HL-60 (cell line): ENCODE measurements at regions not wholly inside any gene's neighbourhood (a gene's known extent, or its start where the extent isn't known, plus 50 kb on each side); places are given as distances from the start of the nearest gene placed in this dataset.

Source experiments
- DNase-seq, 2 experiments: peaks; one replicate each; pipeline ENCODE4 v3.0.0-alpha.2; 2010 to 2020; ENCODE audit warnings: low read depth in 1 of 2, low spot score in 1 of 2
- H3K27ac ChIP-seq: fragments of 250-450 bp; sonication (Bioruptor Pico); replicated peaks from 2 replicates; pipeline ENCODE4 v1.5.1; 2020; ENCODE audit warnings: mild to moderate bottlenecking, moderate library complexity
- H3K27me3 ChIP-seq: fragments of 250-450 bp; sonication (Bioruptor Pico); 2 replicates; pipeline ENCODE4 v1.5.1; 2021; ENCODE audit warnings: mild to moderate bottlenecking, moderate library complexity; ENCODE audit not compliant: insufficient read depth, poor library complexity, severe bottlenecking
- H3K4me3 ChIP-seq: replicated peaks from 2 replicates; pipeline ENCODE4 v1.5.1; 2011; ENCODE audit warnings: mild to moderate bottlenecking, control low read depth, low read length; ENCODE audit not compliant: insufficient read depth
- CTCF ChIP-seq: IDR thresholded peaks from one replicate; pipeline ENCODE4 v1.5.1; 2011; ENCODE audit warnings: low read length, control low read depth, inconsistent platforms; ENCODE audit not compliant: insufficient read depth
- GABPA ChIP-seq: IDR thresholded peaks from 2 replicates; pipeline ENCODE4 v1.6.1; 2012; ENCODE audit warnings: low read depth
- POLR2AphosphoS5 ChIP-seq: IDR thresholded peaks from 2 replicates; pipeline ENCODE4 v1.6.1; 2012; ENCODE audit warnings: low read depth
- REST ChIP-seq: IDR thresholded peaks from 2 replicates; pipeline ENCODE4 v1.6.1; 2012; ENCODE audit warnings: low read depth; ENCODE audit not compliant: insufficient replicate concordance
- SPI1 ChIP-seq: IDR thresholded peaks from 2 replicates; pipeline ENCODE4 v1.6.1; 2012; ENCODE audit warnings: low read depth, mild to moderate bottlenecking, borderline replicate concordance

- H3K27me3 ChIP-seq = no peaks in the 10 kb centered on the region
- TF ChIP-seq GABPA (no peak), SPI1 (no peak), REST (no peak)
These were observed 223.2 kb upstream of the GSE1 start for GRCh38 chr16:85389679-85390470.

GRCh38 chr16:85390511-85391174 is 222.5 kb upstream of the GSE1 start:
- no peak for TF ChIP-seq POLR2AphosphoS5
- no peak for TF ChIP-seq CTCF
- no peak for TF ChIP-seq GABPA
- TF ChIP-seq REST = no peak
- TF ChIP-seq SPI1 = no peak
- Histone ChIP-seq H3K4me3 (no peak overlapping the region), H3K27ac (no peak overlapping the region), H3K27me3 (peaks cover 2% of the 10 kb centered on the region)
- no peak for DNase-seq

More at GRCh38 chr16:85389679-85390470, 223.2 kb upstream of the GSE1 start:
- no peak for DNase-seq
- Histone ChIP-seq H3K27ac (no peak overlapping the region), H3K4me3 (no peak overlapping the region)

DNA sequence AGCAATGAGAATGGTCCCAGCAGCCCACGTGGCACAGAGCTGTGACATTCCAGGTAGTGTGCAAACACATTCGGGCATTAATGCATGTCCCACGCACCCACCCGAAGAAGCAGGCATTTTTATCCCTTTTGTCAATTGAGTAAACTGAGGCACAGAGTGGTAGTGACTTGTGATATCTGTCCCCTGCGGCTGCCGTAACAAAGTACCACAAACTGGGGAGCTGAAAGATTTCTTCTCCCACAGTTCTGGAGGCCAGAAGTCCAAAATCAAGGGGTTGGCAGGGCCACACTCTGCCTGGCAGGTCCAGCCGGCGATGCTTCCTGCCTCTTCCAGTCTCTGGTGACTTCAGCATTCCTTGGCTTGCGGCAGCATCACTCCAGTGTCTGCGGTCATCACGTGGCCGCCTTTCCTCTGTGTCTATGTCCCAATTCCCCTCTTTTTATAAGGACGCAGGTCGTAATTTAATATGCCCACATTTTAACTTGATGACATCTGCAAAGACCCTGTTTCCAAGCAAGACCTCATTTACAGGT is 221.9 kb upstream of the GSE1 start:
- peaks cover 2% of the 10 kb centered on the region for H3K27me3 ChIP-seq
- TF ChIP-seq GABPA (no peak), REST (no peak)
- no peak for DNase-seq

More for the DNA sequence above, 221.9 kb upstream of the GSE1 start:
- Histone ChIP-seq H3K27ac (no peak overlapping the region), H3K4me3 (no peak overlapping the region)
